NCI-H510A (cell line): ENCODE measurements at regions not wholly inside any gene's neighbourhood (a gene's known extent, or its start where the extent isn't known, plus 50 kb on each side); places are given as distances from the start of the nearest gene placed in this dataset.
"Not testable (repeated sequence)": the region's sequence is repeated elsewhere in the genome, so short reads cannot be mapped to it uniquely, and the experiment has no call there.

ENCODE experiments used
- DNase-seq: peaks from one replicate; lab custom pipeline; 2025; lab: John Stamatoyannopoulos, UW

- DNase-seq: no peak
Measured at GRCh38 chr5:155116456-155117251, 103.1 kb downstream of the KIF4B start.

GRCh38 chr5:155125551-155126095, 112.1 kb downstream of the KIF4B start:
- DNase-seq: no peak

GRCh38 chr5:155126573-155126972, 113.0 kb downstream of the KIF4B start:
- no peak for DNase-seq

GRCh38 chr5:155127552-155127951, 114.0 kb downstream of the KIF4B start:
- no peak for DNase-seq

- no peak for DNase-seq
Measured at GRCh38 chr5:155128786-155129512, 115.4 kb downstream of the KIF4B start.

GRCh38 chr5:155129513-155129880, 115.9 kb downstream of the KIF4B start:
- no peak for DNase-seq

GRCh38 chr5:155134130-155134529, 120.6 kb downstream of the KIF4B start:
- no peak for DNase-seq

GRCh38 chr5:155136216-155136850, 122.8 kb downstream of the KIF4B start:
- no peak for DNase-seq

GRCh38 chr5:155137683-155138082, 124.1 kb downstream of the KIF4B start:
- DNase-seq: no peak

- DNase-seq: no peak
Measured at GRCh38 chr5:155140646-155141045, 127.1 kb downstream of the KIF4B start.

- no peak for DNase-seq
Measured at GRCh38 chr5:155144956-155145355, 131.4 kb downstream of the KIF4B start.

- DNase-seq: no peak
Measured at GRCh38 chr5:155147222-155147621, 133.7 kb downstream of the KIF4B start.

GRCh38 chr5:155148694-155149093, 135.1 kb downstream of the KIF4B start:
- DNase-seq: no peak

GRCh38 chr5:155150012-155150411, 136.5 kb downstream of the KIF4B start:
- DNase-seq: no peak

GRCh38 chr5:155154973-155155372, 141.4 kb downstream of the KIF4B start:
- DNase-seq: no peak

- DNase-seq: not testable (repeated sequence)
Measured at GRCh38 chr5:155163084-155163483, 149.5 kb downstream of the KIF4B start.

GRCh38 chr5:155167736-155168135, 154.2 kb downstream of the KIF4B start:
- no peak for DNase-seq

GRCh38 chr5:155181542-155181941, 168.0 kb downstream of the KIF4B start:
- no peak for DNase-seq

- no peak for DNase-seq
Measured at GRCh38 chr5:155189476-155189875, 175.9 kb downstream of the KIF4B start.

GRCh38 chr5:155189981-155190380, 176.4 kb downstream of the KIF4B start:
- DNase-seq: no peak

- no peak for DNase-seq
Measured at GRCh38 chr5:155193029-155193428, 179.5 kb downstream of the KIF4B start.

- DNase-seq: no peak
Measured at GRCh38 chr5:155193483-155194107, 180.0 kb downstream of the KIF4B start.
